Retinal pigment epithelial cell (primary cell): ENCODE measurements at regions not wholly inside any gene's neighbourhood (a gene's known extent, or its start where the extent isn't known, plus 50 kb on each side); places are given as distances from the start of the nearest gene placed in this dataset.

Source experiments
- DNase-seq: peaks from one replicate; pipeline ENCODE4 v3.0.0-alpha.2; 2010; ENCODE audit warnings: low read depth
- H3K4me3 ChIP-seq: 2 replicates; pipeline ENCODE4 v1.5.1; 2011; ENCODE audit warnings: mild to moderate bottlenecking, low read length, control low read depth, moderate library complexity
- CTCF ChIP-seq: conservative IDR thresholded peaks from 2 replicates; pipeline ENCODE4 v1.5.1; 2011; ENCODE audit warnings: low read depth, low read length, control low read depth, inconsistent platforms

GRCh38 chr6:74785236-74785635, 420.6 kb downstream of the COL12A1 start:
- TF ChIP-seq CTCF: no peak
- no peak for DNase-seq

GRCh38 chr6:74782346-74782745, 423.5 kb downstream of the COL12A1 start:
- TF ChIP-seq CTCF: no peak
- no peak overlapping the region for H3K4me3 ChIP-seq
- no peak for DNase-seq

More at GRCh38 chr6:74785236-74785635, 420.6 kb downstream of the COL12A1 start:
- no peak overlapping the region for H3K4me3 ChIP-seq

- DNase-seq: peak; percentile 20
- no peak for TF ChIP-seq CTCF
- H3K4me3 ChIP-seq: no peak overlapping the region
Measured at GRCh38 chr6:74780831-74781230, 425.0 kb downstream of the COL12A1 start.

GRCh38 chr6:74768738-74769137, 437.1 kb downstream of the COL12A1 start:
- H3K4me3 ChIP-seq: no peak overlapping the region
- TF ChIP-seq CTCF: no peak
- no peak for DNase-seq

- TF ChIP-seq CTCF: no peak
- H3K4me3 ChIP-seq: no peak overlapping the region
- no peak for DNase-seq
Measured at GRCh38 chr6:74768120-74768519, 437.7 kb downstream of the COL12A1 start.

GRCh38 chr6:74765486-74765885, 440.4 kb downstream of the COL12A1 start:
- no peak for TF ChIP-seq CTCF
- H3K4me3 ChIP-seq: no peak overlapping the region
- DNase-seq: no peak

GRCh38 chr6:74764486-74764885, 441.4 kb downstream of the COL12A1 start:
- no peak overlapping the region for H3K4me3 ChIP-seq
- no peak for DNase-seq
- no peak for TF ChIP-seq CTCF
